D721Med (cell line): ENCODE measurements at regions not wholly inside any gene's neighbourhood (a gene's known extent, or its start where the extent isn't known, plus 50 kb on each side); places are given as distances from the start of the nearest gene placed in this dataset.

Experiments used
- DNase-seq: peaks from one replicate; pipeline ENCODE4 v3.0.0; 2011; ENCODE audit warnings: low spot score; ENCODE audit not compliant: insufficient read length
- FAIRE-seq: peaks from 2 replicates; lab custom pipeline; 2011; peaks lifted over from hg19 to GRCh38; lab: Jason Lieb, UNC
- CTCF ChIP-seq: IDR thresholded peaks from 2 replicates; pipeline ENCODE4 v1.5.1; 2012; ENCODE audit warnings: mild to moderate bottlenecking, control low read depth; ENCODE audit not compliant: insufficient read depth; ENCODE audit errors: missing control alignments

GRCh38 chr10:33453081-33454025 is 118.9 kb upstream of the NRP1 start:
- no peak for TF ChIP-seq CTCF
- no peak for FAIRE-seq
- no peak for DNase-seq

- DNase-seq: no peak
- no peak for FAIRE-seq
- TF ChIP-seq CTCF: no peak
These were observed 114.1 kb upstream of the NRP1 start for GRCh38 chr10:33448421-33449140.

GRCh38 chr10:33441561-33441960 is 107.1 kb upstream of the NRP1 start:
- no peak for FAIRE-seq
- TF ChIP-seq CTCF: no peak
- DNase-seq: no peak

DNA sequence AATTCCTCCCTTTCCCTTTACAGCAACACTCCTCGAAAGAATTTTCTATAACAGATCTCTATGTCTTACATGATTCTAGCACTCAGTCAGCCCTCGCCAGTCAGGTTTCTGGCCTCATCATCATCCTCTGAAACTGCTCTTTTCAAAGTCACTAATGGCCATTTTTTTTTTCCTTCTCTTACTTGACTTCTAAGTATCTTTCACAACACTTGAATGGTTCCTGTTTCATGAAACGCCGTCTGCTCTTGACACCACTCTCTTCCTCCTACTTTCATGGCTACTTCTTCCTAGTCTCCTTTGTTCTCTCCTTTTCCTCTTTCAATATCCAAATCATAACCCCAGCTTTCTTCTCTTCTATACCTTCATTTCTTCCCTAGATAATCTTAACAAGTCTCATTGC is 100.5 kb upstream of the NRP1 start:
- FAIRE-seq (no peak), DNase-seq (no peak)
- TF ChIP-seq CTCF: no peak

DNA sequence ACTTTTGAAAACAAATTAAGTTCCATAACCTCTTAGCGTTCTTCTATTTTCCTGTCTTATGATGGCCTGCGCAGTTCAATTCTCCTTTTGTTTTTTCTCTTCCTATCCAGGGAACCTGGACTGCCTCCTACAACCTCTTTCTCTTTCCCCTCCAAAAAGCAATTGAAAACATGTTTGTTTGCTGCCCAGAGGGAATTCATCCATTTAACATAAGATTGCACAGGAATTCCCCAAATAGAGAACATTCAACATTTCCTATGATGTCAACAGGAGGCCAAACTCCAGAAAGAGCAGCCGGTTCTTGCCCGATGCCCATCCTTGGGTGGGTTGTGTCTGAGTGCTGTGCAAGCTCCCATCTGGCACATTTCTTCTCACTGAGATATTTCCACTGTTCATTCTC is 94.2 kb upstream of the NRP1 start:
- FAIRE-seq (no peak), DNase-seq (no peak)
- no peak for TF ChIP-seq CTCF

DNA sequence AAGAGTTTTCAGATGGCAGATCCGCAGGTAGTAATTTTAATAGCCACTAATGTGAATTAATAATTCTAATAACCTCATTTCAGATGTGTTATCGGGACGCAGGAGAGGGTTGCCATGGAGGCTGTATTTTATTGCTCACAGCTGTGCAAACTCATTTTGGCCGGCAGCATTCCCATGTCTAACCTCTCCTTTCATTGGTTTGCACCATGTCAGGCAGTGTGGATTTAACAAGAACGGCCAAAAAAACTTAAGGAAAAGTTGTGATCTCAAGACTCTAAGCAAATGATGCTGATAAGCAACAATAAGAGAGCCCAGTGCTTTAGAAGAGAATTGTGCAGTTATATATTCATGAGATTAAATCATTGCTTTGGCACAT is 88.7 kb upstream of the NRP1 start:
- FAIRE-seq: no peak
- no peak for DNase-seq
- no peak for TF ChIP-seq CTCF
